ENCODE measurements at regions not wholly inside any gene's neighbourhood (a gene's known extent, or its start where the extent isn't known, plus 50 kb on each side); places are given as distances from the start of the nearest gene placed in this dataset.

GRCh38 chr9:18002718-18003438 lies 424.0 kb downstream of the SH3GL2 start (continued):
- TF ChIP-seq STAT6 (CRISPR knock-in tag; conservative IDR thresholded peaks at IDR 0.05; ENCODE audit: low read depth) (no peak), ZNF263 (CRISPR knock-in tag; IDR thresholded peaks at IDR 0.05; ENCODE audit: low read depth) (no peak), AFF4 (CRISPR knock-in tag; IDR thresholded peaks at IDR 0.05; ENCODE audit: borderline replicate concordance) (no peak), ZNF138 (CRISPR knock-in tag; conservative IDR thresholded peaks at IDR 0.05) (no peak), NR3C1 (CRISPR knock-in tag; conservative IDR thresholded peaks at IDR 0.05; ENCODE audit: low read depth) (no peak)

GRCh38 chr9:18006591-18006990 lies 427.7 kb downstream of the SH3GL2 start:
- ATAC-seq (no peak), DNase-seq (ENCODE audit: low spot score) (no peak)
- no peak overlapping the region for H3K27ac Mint-ChIP-seq
- ChIA-PET POLR2A (no interaction called here), CTCF (no interaction called here)
- no peak overlapping the region for H3K4me3 Mint-ChIP-seq
- no peaks in the 10 kb centered on the region for H3K27me3 Mint-ChIP-seq (ENCODE audit: low read depth)
- H3K4me1 Mint-ChIP-seq: no peaks in the 10 kb centered on the region
- TF ChIP-seq ZNF121 (CRISPR knock-in tag; IDR thresholded peaks at IDR 0.05) (no peak), ERG (CRISPR knock-in tag; IDR thresholded peaks at IDR 0.05) (no peak), E2F5 (CRISPR knock-in tag; IDR thresholded peaks at IDR 0.05) (no peak), KAT7 (CRISPR knock-in tag; IDR thresholded peaks at IDR 0.05; ENCODE audit: borderline replicate concordance) (no peak), ZMAT4 (CRISPR knock-in tag; IDR thresholded peaks at IDR 0.05) (no peak), NFE2L1 (CRISPR knock-in tag; IDR thresholded peaks at IDR 0.05) (no peak), ATF2 (CRISPR knock-in tag; IDR thresholded peaks at IDR 0.05; ENCODE audit: borderline replicate concordance, low read depth) (no peak)
- H3K36me3 Mint-ChIP-seq: no peaks in the 10 kb centered on the region
- H3K9me3 Mint-ChIP-seq: no peaks in the 10 kb centered on the region

All from WTC11 (cell line).